Activated naive CD4-positive, alpha-beta T cell treated with anti-CD3 and anti-CD28 coated beads, Interleukin-2, amount 50 U/mL, for 72 hours (primary cell): ENCODE measurements at regions not wholly inside any gene's neighbourhood (a gene's known extent, or its start where the extent isn't known, plus 50 kb on each side); places are given as distances from the start of the nearest gene placed in this dataset.
"Not testable (repeated sequence)": the region's sequence is repeated elsewhere in the genome, so short reads cannot be mapped to it uniquely, and the experiment has no call there.

ENCODE experiments used
- ATAC-seq, 2 donors: fragments of 150-1000 bp; cut with Tn5 transposase; 2 replicates each; pipeline ENCODE4 v1.10.0; 2021; ENCODE audit warnings: mild to moderate bottlenecking in 2 of 2, moderate library complexity in 2 of 2
- DNase-seq, 2 donors: peaks; one replicate each; pipeline ENCODE4 v3.0.0; 2021 to 2022; ENCODE audit warnings: low spot score in 2 of 2
- H3K27ac Mint-ChIP-seq, 2 donors: one replicate each; pipeline ENCODE4 v1.8.0; 2022; ENCODE audit warnings: mild to moderate bottlenecking in 2 of 2, mixed read lengths in 2 of 2
- H3K36me3 Mint-ChIP-seq, 2 donors: one replicate each; pipeline ENCODE4 v1.8.0; 2022; ENCODE audit warnings: mixed read lengths in 2 of 2
- H3K9me3 Mint-ChIP-seq, 2 donors: one replicate each; pipeline ENCODE4 v1.8.0; 2022; ENCODE audit warnings: mixed read lengths in 2 of 2

DNA sequence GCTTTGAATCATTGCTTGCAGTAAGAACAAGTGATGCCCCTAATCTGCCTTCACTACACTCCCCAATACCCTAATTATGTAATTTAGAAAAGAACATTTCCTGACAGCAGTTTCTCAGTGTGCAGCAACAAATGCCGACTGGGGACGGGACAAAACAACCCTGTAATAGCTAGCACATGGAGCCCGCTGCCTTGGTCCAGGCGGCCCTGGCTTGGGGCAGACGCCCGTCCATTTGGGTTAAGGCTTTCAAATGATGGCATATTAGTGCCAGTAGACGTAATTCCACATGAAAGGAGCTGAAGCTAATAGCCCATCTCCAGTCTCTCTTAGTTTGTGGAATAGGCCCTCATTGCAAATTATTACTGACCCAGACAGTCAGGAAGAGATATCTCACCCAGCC lies 150.6 kb upstream of the PITX1 start:
- Mint-ChIP-seq H3K9me3 (no peaks in the 10 kb centered on the region), H3K27ac (no peak overlapping the region), H3K36me3 (no peaks in the 10 kb centered on the region)
- DNase-seq: no peak
- no peak for ATAC-seq

DNA sequence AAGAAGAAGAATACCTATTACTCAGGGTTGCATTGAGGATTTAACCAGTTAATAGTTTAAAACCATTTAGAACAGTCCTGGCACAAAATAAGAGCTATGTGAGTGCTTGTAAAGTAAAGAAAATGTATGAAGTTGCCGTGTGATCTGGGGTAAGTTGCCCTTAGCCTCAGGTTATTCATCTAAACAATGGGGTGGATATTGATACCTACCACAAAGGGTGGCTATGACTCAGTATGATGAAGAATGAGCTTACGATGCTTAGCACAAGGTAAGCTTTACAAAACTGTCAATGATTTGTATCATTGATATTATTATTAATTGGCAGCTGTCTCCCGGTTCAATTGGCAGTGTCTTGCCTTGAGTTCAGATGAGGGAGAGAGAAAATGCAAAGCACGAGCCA lies 149.4 kb upstream of the PITX1 start:
- ATAC-seq: peak; percentile 43 to 63
- H3K9me3 Mint-ChIP-seq: no peaks in the 10 kb centered on the region
- no peaks in the 10 kb centered on the region for H3K36me3 Mint-ChIP-seq
- no peak overlapping the region for H3K27ac Mint-ChIP-seq
- DNase-seq: no peak

GRCh38 chr5:135182675-135183074 lies 148.6 kb upstream of the PITX1 start:
- Mint-ChIP-seq H3K36me3 (no peaks in the 10 kb centered on the region), H3K27ac (no peak overlapping the region), H3K9me3 (no peaks in the 10 kb centered on the region)
- DNase-seq (no peak), ATAC-seq (no peak)

DNA sequence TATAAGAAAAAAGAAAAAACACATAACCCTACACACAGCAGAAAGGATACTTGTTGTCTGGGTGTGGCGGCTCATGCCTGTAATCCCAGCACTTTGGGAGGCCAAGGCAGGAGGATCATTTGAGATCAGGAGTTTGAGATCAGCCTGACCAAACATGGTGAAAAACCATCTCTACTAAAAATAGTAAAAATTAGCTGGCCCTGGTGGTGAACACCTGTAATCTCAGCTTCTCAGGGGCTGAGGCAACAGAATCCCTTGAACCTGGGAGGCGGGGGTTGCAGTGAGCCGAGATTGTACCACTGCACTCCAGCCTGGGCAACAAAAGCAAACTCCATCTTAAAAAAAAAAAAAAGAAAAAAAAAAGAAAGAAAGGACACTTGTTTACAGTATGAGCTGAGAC lies 147.6 kb upstream of the PITX1 start:
- H3K9me3 Mint-ChIP-seq: no peaks in the 10 kb centered on the region
- no peaks in the 10 kb centered on the region for H3K36me3 Mint-ChIP-seq
- no peak for DNase-seq
- ATAC-seq: no peak
- no peak overlapping the region for H3K27ac Mint-ChIP-seq

DNA sequence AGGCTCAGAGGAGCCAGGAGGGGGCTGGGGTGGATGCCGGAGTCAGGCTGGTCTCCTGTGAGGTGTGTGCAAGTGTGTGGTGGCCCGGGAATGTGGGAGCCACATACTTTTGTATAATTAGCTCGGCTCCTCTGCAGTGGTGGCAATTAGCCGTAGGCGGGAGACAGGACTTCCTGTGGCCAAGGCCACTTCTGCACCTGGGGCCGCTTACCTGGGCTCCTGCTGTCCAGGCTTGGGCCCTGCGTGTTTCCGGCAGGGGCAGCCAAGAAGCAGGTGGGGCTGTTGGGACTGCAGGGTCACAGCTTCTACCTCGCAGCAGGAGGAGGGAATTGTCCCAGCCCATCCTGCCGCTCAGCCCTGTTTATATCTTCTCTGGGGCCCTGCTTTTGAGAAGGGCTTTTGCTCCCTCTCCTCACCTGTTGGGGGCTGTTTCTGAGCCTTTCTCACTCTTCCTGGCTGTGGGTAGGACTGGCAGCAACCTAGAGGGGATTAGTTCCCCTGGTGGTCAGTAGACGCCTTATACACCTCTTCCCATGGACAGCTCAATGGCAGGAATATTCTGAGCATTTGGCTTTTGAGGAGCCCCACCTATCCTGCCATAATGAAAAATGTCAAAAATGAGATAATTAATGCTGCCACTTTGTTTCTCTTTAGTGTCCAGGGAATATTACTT lies 145.4 kb upstream of the PITX1 start:
- DNase-seq (no peak), ATAC-seq (no peak)
- Mint-ChIP-seq H3K27ac (no peak overlapping the region), H3K9me3 (no peaks in the 10 kb centered on the region), H3K36me3 (no peaks in the 10 kb centered on the region)

- DNase-seq: no peak
- no peaks in the 10 kb centered on the region for H3K9me3 Mint-ChIP-seq
- ATAC-seq: no peak
- H3K27ac Mint-ChIP-seq: no peak overlapping the region
- H3K36me3 Mint-ChIP-seq: no peaks in the 10 kb centered on the region
Observed at GRCh38 chr5:135178476-135179155, 144.6 kb upstream of the PITX1 start.

DNA sequence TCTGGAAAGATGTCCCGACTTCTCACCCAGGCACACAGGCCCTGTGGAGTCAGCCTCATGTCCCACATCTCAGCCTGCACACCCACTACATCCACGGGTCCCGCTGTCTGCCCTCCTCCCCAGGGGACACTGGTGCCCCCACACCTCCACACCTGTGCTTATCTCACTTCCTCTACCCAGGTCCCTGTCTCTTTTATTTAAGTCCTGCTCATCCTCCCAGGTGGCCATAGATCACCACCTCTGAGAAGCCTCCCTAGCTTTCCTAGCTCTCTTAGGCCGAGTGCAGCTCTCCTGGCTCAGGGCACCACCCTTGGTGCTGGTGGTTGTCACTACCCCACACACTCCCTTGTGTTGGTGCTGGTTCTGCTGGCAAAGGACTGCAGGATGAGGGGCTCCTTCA lies 143.6 kb upstream of the PITX1 start:
- Mint-ChIP-seq H3K36me3 (no peaks in the 10 kb centered on the region), H3K27ac (no peak overlapping the region), H3K9me3 (no peaks in the 10 kb centered on the region)
- ATAC-seq (no peak), DNase-seq (no peak)

GRCh38 chr5:135176991-135177390 lies 143.0 kb upstream of the PITX1 start:
- DNase-seq (no peak), ATAC-seq (no peak)
- Mint-ChIP-seq H3K36me3 (no peaks in the 10 kb centered on the region), H3K9me3 (no peaks in the 10 kb centered on the region), H3K27ac (peak overlapping the region in 1 of 2 donors; percentile 9)

GRCh38 chr5:135174315-135175096 lies 140.5 kb upstream of the PITX1 start:
- Mint-ChIP-seq H3K27ac (no peak overlapping the region), H3K9me3 (no peaks in the 10 kb centered on the region), H3K36me3 (no peaks in the 10 kb centered on the region)
- no peak for DNase-seq
- no peak for ATAC-seq

- ATAC-seq (no peak), DNase-seq (no peak)
- no peaks in the 10 kb centered on the region for H3K9me3 Mint-ChIP-seq
- no peaks in the 10 kb centered on the region for H3K36me3 Mint-ChIP-seq
- peak overlapping the region in 1 of 2 donors; percentile 41 for H3K27ac Mint-ChIP-seq
Observed at GRCh38 chr5:135173662-135174290, 139.7 kb upstream of the PITX1 start.

DNA sequence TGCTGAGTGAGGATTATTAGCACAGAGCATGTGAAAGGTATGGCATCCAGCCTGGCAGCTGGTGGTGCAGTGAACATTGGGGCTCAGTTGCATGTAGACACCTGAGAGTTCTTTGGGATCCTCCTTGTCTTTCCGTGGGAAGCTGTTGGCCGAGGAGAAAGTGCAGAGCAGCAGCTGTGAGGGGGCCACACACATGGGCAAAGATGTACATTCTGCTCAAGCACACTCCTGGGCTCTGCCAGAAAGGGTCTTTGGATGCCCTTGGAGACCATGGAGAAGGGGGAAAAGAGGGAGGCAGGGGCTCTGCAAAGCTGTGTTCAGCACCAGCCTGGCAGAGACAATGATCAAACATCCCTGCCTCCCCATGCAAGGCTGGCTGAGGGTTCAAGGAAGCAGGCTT lies 138.7 kb upstream of the PITX1 start:
- no peak for DNase-seq
- Mint-ChIP-seq H3K9me3 (no peaks in the 10 kb centered on the region), H3K36me3 (no peaks in the 10 kb centered on the region), H3K27ac (no peak overlapping the region)
- no peak for ATAC-seq

DNA sequence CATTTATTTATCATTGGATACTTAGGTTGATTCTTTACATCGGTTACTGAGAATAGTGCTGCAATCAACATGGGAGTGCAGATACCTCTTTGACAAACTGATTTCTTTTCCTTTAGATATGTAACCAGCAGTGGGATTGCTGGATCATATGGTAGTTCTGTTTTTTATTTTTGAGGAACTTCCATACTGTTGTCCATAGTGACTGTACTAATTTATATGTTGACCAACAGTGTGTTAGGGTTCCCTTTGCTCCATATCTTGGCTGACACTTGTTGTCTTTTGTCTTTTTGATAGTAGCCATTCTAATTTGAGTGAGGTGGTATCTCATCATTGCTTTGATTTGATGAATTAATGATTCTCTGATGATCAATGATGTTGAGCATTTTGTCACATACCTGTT lies 137.3 kb upstream of the PITX1 start:
- ATAC-seq: no peak
- DNase-seq: no peak
- Mint-ChIP-seq H3K9me3 (no peaks in the 10 kb centered on the region), H3K36me3 (no peaks in the 10 kb centered on the region), H3K27ac (no peak overlapping the region)

GRCh38 chr5:135170500-135170899 lies 136.5 kb upstream of the PITX1 start:
- H3K36me3 Mint-ChIP-seq: no peaks in the 10 kb centered on the region
- H3K9me3 Mint-ChIP-seq: no peaks in the 10 kb centered on the region
- ATAC-seq (no peak), DNase-seq (no peak)
- no peak overlapping the region for H3K27ac Mint-ChIP-seq

DNA sequence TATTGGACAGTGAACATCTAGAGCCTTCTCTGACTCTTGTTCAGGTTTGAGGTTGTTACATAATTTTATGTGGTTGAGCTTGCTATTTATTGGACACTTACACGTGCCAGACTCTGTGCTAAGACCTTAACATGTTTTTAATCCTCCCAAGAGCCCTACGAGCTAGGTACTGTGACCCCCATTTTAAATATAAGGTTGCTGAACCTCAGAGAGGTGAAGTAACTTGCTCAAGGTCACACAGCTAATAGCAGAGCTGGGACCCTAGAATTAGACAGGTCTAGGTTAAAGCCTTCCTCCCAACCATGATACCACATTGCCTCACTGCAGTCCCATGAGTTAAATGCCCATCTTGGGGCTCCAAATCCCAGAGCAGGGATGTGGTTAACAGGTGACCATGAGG lies 135.7 kb upstream of the PITX1 start:
- H3K36me3 Mint-ChIP-seq: no peaks in the 10 kb centered on the region
- ATAC-seq (no peak), DNase-seq (no peak)
- H3K9me3 Mint-ChIP-seq: no peaks in the 10 kb centered on the region
- no peak overlapping the region for H3K27ac Mint-ChIP-seq

DNA sequence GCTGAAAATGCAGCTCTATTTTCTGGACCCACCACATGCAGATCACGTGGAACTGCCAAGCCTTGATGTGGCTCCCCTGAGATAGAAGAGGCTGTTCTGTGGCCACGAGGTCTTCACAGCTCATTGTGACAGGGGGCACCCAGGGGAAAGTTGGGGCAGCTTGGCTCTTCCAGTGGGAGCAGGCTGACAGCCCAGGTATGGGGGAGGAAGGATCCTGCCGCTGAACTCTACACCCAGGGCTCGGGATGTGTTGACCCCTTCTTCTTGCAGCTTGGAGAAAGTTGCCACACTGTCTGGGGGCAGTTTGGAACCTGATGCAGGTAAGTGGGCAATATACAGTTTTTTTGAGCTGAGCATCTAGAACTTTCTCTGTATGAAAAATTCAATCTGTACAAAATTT lies 133.6 kb upstream of the PITX1 start:
- Mint-ChIP-seq H3K9me3 (no peaks in the 10 kb centered on the region), H3K27ac (no peak overlapping the region), H3K36me3 (no peaks in the 10 kb centered on the region)
- DNase-seq: no peak
- no peak for ATAC-seq

DNA sequence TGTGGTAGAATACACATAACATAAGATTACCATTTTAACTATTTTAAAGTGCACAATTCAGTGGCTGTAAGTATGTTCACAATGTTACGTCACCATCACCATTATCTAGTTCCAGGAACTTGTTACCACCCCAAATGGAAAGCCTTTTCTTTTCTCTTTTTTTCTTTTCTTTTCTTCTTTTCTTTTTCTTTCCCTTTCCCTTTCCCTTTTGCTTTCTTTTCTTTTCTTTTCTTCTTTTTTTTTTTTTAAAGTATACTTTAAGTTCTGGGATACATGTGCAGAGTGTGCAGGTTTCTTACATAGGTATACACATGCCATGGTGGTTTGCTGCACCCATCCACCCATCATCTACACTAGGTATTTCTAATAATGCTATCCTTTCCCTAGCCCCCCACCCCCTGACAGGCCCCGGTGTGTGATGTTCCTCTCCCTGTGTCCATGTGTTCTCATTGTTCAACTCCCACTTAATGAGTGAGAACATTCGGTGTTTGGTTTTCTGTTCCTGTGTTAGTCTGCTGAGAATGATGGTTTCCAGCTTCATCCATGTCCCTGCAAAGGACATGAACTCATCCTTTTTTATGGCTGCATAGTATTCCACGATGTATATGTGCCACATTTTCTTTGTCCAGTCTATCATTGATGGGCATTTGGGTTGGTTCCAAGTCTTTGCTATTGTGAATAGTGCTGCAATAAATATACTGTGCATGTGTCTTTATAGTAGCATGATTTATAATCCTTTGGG lies 131.0 kb upstream of the PITX1 start:
- not testable (repeated sequence) for H3K9me3 Mint-ChIP-seq, ATAC-seq, H3K27ac Mint-ChIP-seq, H3K36me3 Mint-ChIP-seq, DNase-seq

DNA sequence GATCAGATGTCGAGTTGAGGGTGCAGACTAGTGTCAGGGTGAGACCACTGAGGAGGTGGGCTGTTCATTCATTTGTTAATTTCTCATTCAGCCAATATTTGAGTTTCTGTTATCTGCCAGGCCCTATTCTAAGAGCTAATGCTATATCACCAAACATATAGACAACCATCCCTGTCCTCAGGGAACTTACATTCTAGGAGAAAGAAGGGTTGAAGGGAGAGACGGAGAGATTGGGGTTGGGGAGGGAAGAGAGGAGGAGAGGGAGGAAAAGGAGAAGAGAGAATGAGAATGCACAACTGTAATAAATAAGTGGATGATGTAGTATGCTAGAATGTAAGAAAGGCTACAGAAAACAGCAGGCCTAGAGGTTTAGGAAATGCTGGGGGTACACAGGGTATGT lies 129.9 kb upstream of the PITX1 start:
- Mint-ChIP-seq H3K36me3 (peaks cover 8 to 10% of the 10 kb centered on the region in 2 donors), H3K27ac (no peak overlapping the region), H3K9me3 (peaks cover 7 to 9% of the 10 kb centered on the region in 2 donors)
- DNase-seq (no peak), ATAC-seq (no peak)
